ENCODE measurements at regions not wholly inside any gene's neighbourhood (a gene's known extent, or its start where the extent isn't known, plus 50 kb on each side); places are given as distances from the start of the nearest gene placed in this dataset.

GRCh38 chr4:101604976-101605375 is 185.6 kb upstream of the BANK1 start:
- H3K36me3 Mint-ChIP-seq (ENCODE audit: low read depth, unreplicated experiment) = no peaks in the 10 kb centered on the region

GRCh38 chr4:101600287-101600686 is 190.2 kb upstream of the BANK1 start:
- H3K27ac ChIP-seq (ENCODE audit: low read depth, low read length) = no peak overlapping the region
- H3K36me3 Mint-ChIP-seq (ENCODE audit: low read depth, unreplicated experiment) = no peaks in the 10 kb centered on the region
- no peak overlapping the region for H2AFZ ChIP-seq (ENCODE audit: low read depth, low read length)
- H3K27me3 ChIP-seq (ENCODE audit: insufficient read depth, low read length) = no peaks in the 10 kb centered on the region
- no peak overlapping the region for H3K4me3 ChIP-seq (ENCODE audit: insufficient read depth, low read depth, low read length)
- no peaks in the 10 kb centered on the region for H3K9me3 ChIP-seq (ENCODE audit: insufficient read depth, low read depth, low read length)
- H3K9me3 Mint-ChIP-seq (ENCODE audit: unreplicated experiment) = peaks cover 2% of the 10 kb centered on the region
- FAIRE-seq (no peak), DNase-seq (ENCODE audit: low read depth) (no peak)
- H3K4me2 ChIP-seq (ENCODE audit: low read length) = no peak overlapping the region
- no peaks in the 10 kb centered on the region for H3K27me3 Mint-ChIP-seq (ENCODE audit: low read depth, unreplicated experiment)
- H3K79me2 ChIP-seq (ENCODE audit: insufficient read depth, low read length) = no peaks in the 10 kb centered on the region
- TF ChIP-seq CTCF (IDR thresholded peaks at IDR 0.05; ENCODE audit: insufficient read depth, low read depth, low read length) (no peak), EZH2 (IDR thresholded peaks at IDR 0.05; ENCODE audit: insufficient read depth, low read length) (no peak)
- H3K36me3 ChIP-seq (ENCODE audit: insufficient read depth, low read length) = no peaks in the 10 kb centered on the region
- H3K4me1 Mint-ChIP-seq (ENCODE audit: low read depth, unreplicated experiment) = peaks cover 4% of the 10 kb centered on the region
- no peak overlapping the region for H3K4me3 Mint-ChIP-seq (ENCODE audit: unreplicated experiment)
- no peaks in the 10 kb centered on the region for H4K20me1 ChIP-seq (ENCODE audit: insufficient read depth, low read length)
- no peak overlapping the region for H3K27ac Mint-ChIP-seq (ENCODE audit: unreplicated experiment)
- H3K4me1 ChIP-seq (ENCODE audit: insufficient read depth, low read length) = no peaks in the 10 kb centered on the region
- no peak overlapping the region for H3K9ac ChIP-seq (ENCODE audit: low read length)

More at GRCh38 chr4:101604976-101605375, 185.6 kb upstream of the BANK1 start:
- H3K27me3 Mint-ChIP-seq (ENCODE audit: low read depth, unreplicated experiment) = no peaks in the 10 kb centered on the region
- Histone ChIP-seq H3K27me3 (ENCODE audit: insufficient read depth, low read length) (no peaks in the 10 kb centered on the region), H3K9me3 (ENCODE audit: insufficient read depth, low read depth, low read length) (no peaks in the 10 kb centered on the region), H2AFZ (ENCODE audit: low read depth, low read length) (no peak overlapping the region), H3K4me1 (ENCODE audit: insufficient read depth, low read length) (no peaks in the 10 kb centered on the region), H3K36me3 (ENCODE audit: insufficient read depth, low read length) (no peaks in the 10 kb centered on the region), H3K4me3 (ENCODE audit: insufficient read depth, low read depth, low read length) (no peak overlapping the region), H3K79me2 (ENCODE audit: insufficient read depth, low read length) (no peaks in the 10 kb centered on the region), H3K4me2 (ENCODE audit: low read length) (no peak overlapping the region), H3K9ac (ENCODE audit: low read length) (no peak overlapping the region), H4K20me1 (ENCODE audit: insufficient read depth, low read length) (no peaks in the 10 kb centered on the region), H3K27ac (ENCODE audit: low read depth, low read length) (no peak overlapping the region)
- H3K4me3 Mint-ChIP-seq (ENCODE audit: unreplicated experiment) = no peak overlapping the region
- peak; percentile 61 for DNase-seq (ENCODE audit: low read depth)
- H3K27ac Mint-ChIP-seq (ENCODE audit: unreplicated experiment) = no peak overlapping the region
- peaks cover 8% of the 10 kb centered on the region for H3K9me3 Mint-ChIP-seq (ENCODE audit: unreplicated experiment)
- TF ChIP-seq CTCF (IDR thresholded peaks at IDR 0.05; ENCODE audit: insufficient read depth, low read depth, low read length) (no peak), EZH2 (IDR thresholded peaks at IDR 0.05; ENCODE audit: insufficient read depth, low read length) (no peak)
- no peak for FAIRE-seq
- peaks cover 4% of the 10 kb centered on the region for H3K4me1 Mint-ChIP-seq (ENCODE audit: low read depth, unreplicated experiment)

- TF ChIP-seq EZH2 (IDR thresholded peaks at IDR 0.05; ENCODE audit: insufficient read depth, low read length) (no peak), CTCF (IDR thresholded peaks at IDR 0.05; ENCODE audit: insufficient read depth, low read depth, low read length) (no peak)
- H3K36me3 ChIP-seq (ENCODE audit: insufficient read depth, low read length) = no peaks in the 10 kb centered on the region
- no peaks in the 10 kb centered on the region for H3K9me3 ChIP-seq (ENCODE audit: insufficient read depth, low read depth, low read length)
- Mint-ChIP-seq H3K27ac (ENCODE audit: unreplicated experiment) (no peak overlapping the region), H3K36me3 (ENCODE audit: low read depth, unreplicated experiment) (no peaks in the 10 kb centered on the region), H3K4me3 (ENCODE audit: unreplicated experiment) (no peak overlapping the region), H3K9me3 (ENCODE audit: unreplicated experiment) (peaks cover 2% of the 10 kb centered on the region), H3K4me1 (ENCODE audit: low read depth, unreplicated experiment) (peaks cover 4% of the 10 kb centered on the region), H3K27me3 (ENCODE audit: low read depth, unreplicated experiment) (no peaks in the 10 kb centered on the region)
- DNase-seq (ENCODE audit: low read depth) (peak; percentile 37), FAIRE-seq (no peak)
- no peaks in the 10 kb centered on the region for H3K79me2 ChIP-seq (ENCODE audit: insufficient read depth, low read length)
- no peak overlapping the region for H3K4me3 ChIP-seq (ENCODE audit: insufficient read depth, low read depth, low read length)
- H4K20me1 ChIP-seq (ENCODE audit: insufficient read depth, low read length) = no peaks in the 10 kb centered on the region
- H3K4me1 ChIP-seq (ENCODE audit: insufficient read depth, low read length) = no peaks in the 10 kb centered on the region
- no peaks in the 10 kb centered on the region for H3K27me3 ChIP-seq (ENCODE audit: insufficient read depth, low read length)
- H3K27ac ChIP-seq (ENCODE audit: low read depth, low read length) = no peak overlapping the region
- H2AFZ ChIP-seq (ENCODE audit: low read depth, low read length) = no peak overlapping the region
- no peak overlapping the region for H3K9ac ChIP-seq (ENCODE audit: low read length)
- H3K4me2 ChIP-seq (ENCODE audit: low read length) = no peak overlapping the region
Measured at GRCh38 chr4:101599620-101600019, 190.9 kb upstream of the BANK1 start.

Measured in astrocyte (in vitro differentiated cells and primary cell).